ENCODE measurements at regions not wholly inside any gene's neighbourhood (a gene's known extent, or its start where the extent isn't known, plus 50 kb on each side); places are given as distances from the start of the nearest gene placed in this dataset.
"Not testable (repeated sequence)": the region's sequence is repeated elsewhere in the genome, so short reads cannot be mapped to it uniquely, and the experiment has no call there.

- ChIA-PET POLR2A (no interaction called here), CTCF (no interaction called here)
- no peak for DNase-seq (ENCODE audit: extremely low spot score)
- no peak for TF ChIP-seq CTCF (IDR thresholded peaks at IDR 0.05; ENCODE audit: control extremely low read depth, extremely low read depth, low read depth, missing control alignments)
Observed at GRCh38 chr6:78530208-78530607, 337.1 kb upstream of the IRAK1BP1 start.

- ChIA-PET POLR2A (no interaction called here), CTCF (interaction anchor here (1.8 kb wide), 1 partner anchor 11 kb away, joined by 4 read pairs; no protein-coding TSS in a partner anchor)
- no peak for TF ChIP-seq CTCF (IDR thresholded peaks at IDR 0.05; ENCODE audit: control extremely low read depth, extremely low read depth, low read depth, missing control alignments)
- DNase-seq (ENCODE audit: extremely low spot score) = no peak
Observed at GRCh38 chr6:78533426-78533825, 333.9 kb upstream of the IRAK1BP1 start.

GRCh38 chr6:78533876-78534275 lies 333.5 kb upstream of the IRAK1BP1 start:
- TF ChIP-seq CTCF (IDR thresholded peaks at IDR 0.05; ENCODE audit: control extremely low read depth, extremely low read depth, low read depth, missing control alignments) = no peak
- POLR2A ChIA-PET = no interaction called here
- no peak for DNase-seq (ENCODE audit: extremely low spot score)
- CTCF ChIA-PET = interaction anchor here (1.8 kb wide), 1 partner anchor 12 kb away, joined by 4 read pairs; no protein-coding TSS in a partner anchor

GRCh38 chr6:78538002-78538401 lies 329.3 kb upstream of the IRAK1BP1 start:
- no peak for DNase-seq (ENCODE audit: extremely low spot score)
- no peak for TF ChIP-seq CTCF (IDR thresholded peaks at IDR 0.05; ENCODE audit: control extremely low read depth, extremely low read depth, low read depth, missing control alignments)
- POLR2A ChIA-PET = no interaction called here
- CTCF ChIA-PET = interaction anchor here (1.4 to 1.5 kb wide), 2 partner anchors 24 to 27 kb away, joined by 3 read pairs; no protein-coding TSS in a partner anchor

- CTCF ChIA-PET; POLR2A ChIA-PET; DNase-seq (ENCODE audit: extremely low spot score): not testable (repeated sequence)
Observed at GRCh38 chr6:78547636-78548035, 319.7 kb upstream of the IRAK1BP1 start.

- no peak for DNase-seq (ENCODE audit: extremely low spot score)
- ChIA-PET POLR2A (no interaction called here), CTCF (no interaction called here)
- TF ChIP-seq CTCF (IDR thresholded peaks at IDR 0.05; ENCODE audit: control extremely low read depth, extremely low read depth, low read depth, missing control alignments) = no peak
Observed at GRCh38 chr6:78551361-78551760, 316.0 kb upstream of the IRAK1BP1 start.

- DNase-seq (ENCODE audit: extremely low spot score) = no peak
- TF ChIP-seq CTCF (IDR thresholded peaks at IDR 0.05; ENCODE audit: control extremely low read depth, extremely low read depth, low read depth, missing control alignments) = no peak
- ChIA-PET POLR2A (no interaction called here), CTCF (no interaction called here)
Observed at GRCh38 chr6:78552435-78552834, 314.9 kb upstream of the IRAK1BP1 start.
